HS-5 (cell line): ENCODE measurements at regions not wholly inside any gene's neighbourhood (a gene's known extent, or its start where the extent isn't known, plus 50 kb on each side); places are given as distances from the start of the nearest gene placed in this dataset.
"Not testable (repeated sequence)": the region's sequence is repeated elsewhere in the genome, so short reads cannot be mapped to it uniquely, and the experiment has no call there.

Experiments
- DNase-seq: peaks from one replicate; pipeline ENCODE4 v3.0.0-alpha.2; 2012; ENCODE audit warnings: low read depth

- no peak for DNase-seq
Observed at GRCh38 chr22:19641254-19641982, 72.9 kb upstream of the SEPTIN5 start.

GRCh38 chr22:19641983-19642451, 72.3 kb upstream of the SEPTIN5 start:
- DNase-seq, result no peak

GRCh38 chr22:19643448-19644313, 70.6 kb upstream of the SEPTIN5 start:
- DNase-seq, result no peak

GRCh38 chr22:19644314-19645223, 69.7 kb upstream of the SEPTIN5 start:
- DNase-seq, result no peak

GRCh38 chr22:19645391-19645790, 68.9 kb upstream of the SEPTIN5 start:
- no peak for DNase-seq

- no peak for DNase-seq
Observed at GRCh38 chr22:19645905-19646304, 68.4 kb upstream of the SEPTIN5 start.

GRCh38 chr22:19646383-19646782, 67.9 kb upstream of the SEPTIN5 start:
- DNase-seq, result no peak

GRCh38 chr22:19648419-19648929, 65.8 kb upstream of the SEPTIN5 start:
- DNase-seq, result no peak

GRCh38 chr22:19652316-19652715, 62.0 kb upstream of the SEPTIN5 start:
- DNase-seq, result no peak

- no peak for DNase-seq
Observed at GRCh38 chr22:19654338-19654987, 59.8 kb upstream of the SEPTIN5 start.

GRCh38 chr22:19655399-19655798, 58.9 kb upstream of the SEPTIN5 start:
- DNase-seq, result no peak

GRCh38 chr22:19656541-19657251, 57.6 kb upstream of the SEPTIN5 start:
- DNase-seq, result no peak

GRCh38 chr22:19657252-19658056, 56.8 kb upstream of the SEPTIN5 start:
- DNase-seq, result no peak

- no peak for DNase-seq
Observed at GRCh38 chr22:19658057-19658966, 56.0 kb upstream of the SEPTIN5 start.

- DNase-seq, result no peak
Observed at GRCh38 chr22:19658967-19659804, 55.1 kb upstream of the SEPTIN5 start.

- no peak for DNase-seq
Observed at GRCh38 chr22:19659805-19660345, 54.4 kb upstream of the SEPTIN5 start.

- DNase-seq, result not testable (repeated sequence)
Observed at GRCh38 chr22:19660583-19660982, 53.7 kb upstream of the SEPTIN5 start.

GRCh38 chr22:19661156-19661555, 53.1 kb upstream of the SEPTIN5 start:
- no peak for DNase-seq
